GM10266 (cell line): ENCODE measurements at regions not wholly inside any gene's neighbourhood (a gene's known extent, or its start where the extent isn't known, plus 50 kb on each side); places are given as distances from the start of the nearest gene placed in this dataset.

ENCODE experiments used
- DNase-seq: peaks from one replicate; pipeline ENCODE4 v3.0.0; 2012; ENCODE audit errors: extremely low spot score
- CTCF ChIP-seq: IDR thresholded peaks from 2 replicates; pipeline ENCODE4 v1.5.1; 2012; ENCODE audit warnings: mild to moderate bottlenecking, low read depth; ENCODE audit not compliant: control insufficient read depth, insufficient read depth; ENCODE audit errors: missing control alignments

GRCh38 chr6:153856929-153857376 lies 182.1 kb upstream of the OPRM1 start:
- no peak for DNase-seq
- TF ChIP-seq CTCF = no peak

- TF ChIP-seq CTCF = no peak
- no peak for DNase-seq
These were observed 186.6 kb upstream of the OPRM1 start for GRCh38 chr6:153852481-153852880.

GRCh38 chr6:153852034-153852433 lies 187.0 kb upstream of the OPRM1 start:
- TF ChIP-seq CTCF = no peak

GRCh38 chr6:153849072-153849779 lies 189.8 kb upstream of the OPRM1 start:
- DNase-seq = no peak
- TF ChIP-seq CTCF = no peak

More at GRCh38 chr6:153852034-153852433, 187.0 kb upstream of the OPRM1 start:
- DNase-seq = no peak

GRCh38 chr6:153843420-153843819 lies 195.6 kb upstream of the OPRM1 start:
- DNase-seq = no peak
- no peak for TF ChIP-seq CTCF

- no peak for DNase-seq
- TF ChIP-seq CTCF = no peak
These were observed 196.5 kb upstream of the OPRM1 start for GRCh38 chr6:153842491-153842890.

- TF ChIP-seq CTCF = no peak
- no peak for DNase-seq
These were observed 198.8 kb upstream of the OPRM1 start for GRCh38 chr6:153840039-153840850.
